Loucy (cell line): ENCODE measurements at regions not wholly inside any gene's neighbourhood (a gene's known extent, or its start where the extent isn't known, plus 50 kb on each side); places are given as distances from the start of the nearest gene placed in this dataset.

Experiments
- H2AFZ ChIP-seq: fragments of 200-600 bp; sonication (generic); 2 replicates; pipeline ENCODE4 v1.6.0; 2016; ENCODE audit warnings: antibody characterized with exemption, mild to moderate bottlenecking, low read length, moderate library complexity
- H3F3A ChIP-seq: fragments of 200-600 bp; 2 replicates; pipeline ENCODE4 v1.6.0; 2016; ENCODE audit warnings: antibody characterized with exemption, low read depth, mild to moderate bottlenecking
- H3K27me3 ChIP-seq: fragments of 200-600 bp; sonication (generic); 2 replicates; pipeline ENCODE4 v1.6.1; 2014; ENCODE audit warnings: low read length, mild to moderate bottlenecking; ENCODE audit not compliant: insufficient read depth, poor library complexity, severe bottlenecking
- H3K36me3 ChIP-seq: fragments of 200-600 bp; sonication (generic); 2 replicates; pipeline ENCODE4 v1.6.1; 2016; ENCODE audit warnings: low read length; ENCODE audit not compliant: insufficient read depth
- H3K4me1 ChIP-seq: fragments of 200-600 bp; sonication (generic); 2 replicates; pipeline ENCODE4 v1.5.1; 2014; ENCODE audit warnings: low read length, mild to moderate bottlenecking; ENCODE audit not compliant: insufficient read depth, poor library complexity, severe bottlenecking
- H3K4me2 ChIP-seq: fragments of 200-600 bp; sonication (generic); 2 replicates; pipeline ENCODE4 v1.6.0; 2014; ENCODE audit warnings: antibody characterized with exemption, low read length, low read depth, mild to moderate bottlenecking; ENCODE audit not compliant: poor library complexity, severe bottlenecking
- H3K4me3 ChIP-seq: fragments of 200-600 bp; sonication (generic); 2 replicates; pipeline ENCODE4 v1.5.1; 2014; ENCODE audit warnings: low read length, mild to moderate bottlenecking, mixed read lengths; ENCODE audit not compliant: poor library complexity, severe bottlenecking
- H3K79me2 ChIP-seq: fragments of 200-600 bp; sonication (generic); 2 replicates; pipeline ENCODE4 v1.6.1; 2014; ENCODE audit warnings: low read length; ENCODE audit not compliant: insufficient read depth
- H3K9ac ChIP-seq: fragments of 200-600 bp; sonication (generic); 2 replicates; pipeline ENCODE4 v1.6.0; 2014; ENCODE audit warnings: mild to moderate bottlenecking, low read depth, low read length, moderate library complexity; ENCODE audit not compliant: poor library complexity, severe bottlenecking
- H3K9me2 ChIP-seq: fragments of 200-600 bp; sonication (generic); replicated peaks from 2 replicates; pipeline ENCODE4 v1.6.1; 2016; ENCODE audit warnings: low read depth, low read length, mixed read lengths
- H3K9me3 ChIP-seq: fragments of 200-600 bp; sonication (generic); 2 replicates; pipeline ENCODE4 v1.6.1; 2014; ENCODE audit warnings: mild to moderate bottlenecking, antibody characterized with exemption, low read length, low read depth; ENCODE audit not compliant: insufficient read depth
- H4K20me1 ChIP-seq: fragments of 200-600 bp; sonication (generic); 2 replicates; pipeline ENCODE4 v1.6.0; 2014; ENCODE audit warnings: antibody characterized with exemption, low read length, mild to moderate bottlenecking; ENCODE audit not compliant: insufficient read depth, poor library complexity, severe bottlenecking
- EZH2phosphoT487 ChIP-seq: fragments of 200-600 bp; IDR thresholded peaks from 2 replicates; pipeline ENCODE4 v1.6.1; 2018; ENCODE audit warnings: antibody characterized with exemption, mild to moderate bottlenecking, moderate library complexity, borderline replicate concordance
- TF ChIP-seq, protein P1 (sequence below): fragments of 200-600 bp; sonication (generic); conservative IDR thresholded peaks from 2 replicates; pipeline ENCODE4 v1.5.1; 2014; ENCODE audit warnings: mild to moderate bottlenecking, antibody characterized with exemption, low read length

DNA sequence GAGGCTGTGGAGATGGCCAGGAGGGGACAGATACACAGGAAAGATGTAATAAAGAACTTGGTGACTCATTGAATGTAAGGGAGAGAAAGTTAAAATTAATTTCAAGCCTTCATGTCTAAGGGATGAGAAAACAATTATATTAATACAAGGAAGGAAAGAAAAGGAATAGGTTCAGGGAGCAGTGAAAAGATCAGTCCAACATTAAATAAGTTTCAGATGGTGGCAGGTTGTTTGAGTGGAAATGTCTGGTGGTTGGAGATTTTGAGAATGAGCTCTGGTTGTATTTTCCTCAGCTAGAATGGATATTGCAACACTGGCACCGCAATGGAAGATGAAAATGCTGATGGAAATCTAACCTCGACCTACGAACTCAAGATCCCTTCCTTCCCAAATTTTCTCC is 304.3 kb downstream of the COL12A1 start:
- Histone ChIP-seq H3K79me2 (no peaks in the 10 kb centered on the region), H3K27me3 (no peaks in the 10 kb centered on the region), H2AFZ (no peak overlapping the region), H4K20me1 (no peaks in the 10 kb centered on the region), H3K4me1 (no peaks in the 10 kb centered on the region), H3K9me2 (no peaks in the 10 kb centered on the region), H3K4me3 (no peak overlapping the region), H3K36me3 (no peaks in the 10 kb centered on the region), H3F3A (no peaks in the 10 kb centered on the region), H3K9me3 (no peaks in the 10 kb centered on the region), H3K4me2 (no peak overlapping the region), H3K9ac (no peak overlapping the region)
- TF ChIP-seq, protein P1, sequence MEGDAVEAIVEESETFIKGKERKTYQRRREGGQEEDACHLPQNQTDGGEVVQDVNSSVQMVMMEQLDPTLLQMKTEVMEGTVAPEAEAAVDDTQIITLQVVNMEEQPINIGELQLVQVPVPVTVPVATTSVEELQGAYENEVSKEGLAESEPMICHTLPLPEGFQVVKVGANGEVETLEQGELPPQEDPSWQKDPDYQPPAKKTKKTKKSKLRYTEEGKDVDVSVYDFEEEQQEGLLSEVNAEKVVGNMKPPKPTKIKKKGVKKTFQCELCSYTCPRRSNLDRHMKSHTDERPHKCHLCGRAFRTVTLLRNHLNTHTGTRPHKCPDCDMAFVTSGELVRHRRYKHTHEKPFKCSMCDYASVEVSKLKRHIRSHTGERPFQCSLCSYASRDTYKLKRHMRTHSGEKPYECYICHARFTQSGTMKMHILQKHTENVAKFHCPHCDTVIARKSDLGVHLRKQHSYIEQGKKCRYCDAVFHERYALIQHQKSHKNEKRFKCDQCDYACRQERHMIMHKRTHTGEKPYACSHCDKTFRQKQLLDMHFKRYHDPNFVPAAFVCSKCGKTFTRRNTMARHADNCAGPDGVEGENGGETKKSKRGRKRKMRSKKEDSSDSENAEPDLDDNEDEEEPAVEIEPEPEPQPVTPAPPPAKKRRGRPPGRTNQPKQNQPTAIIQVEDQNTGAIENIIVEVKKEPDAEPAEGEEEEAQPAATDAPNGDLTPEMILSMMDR: no peak
- TF ChIP-seq EZH2phosphoT487: no peak

DNA sequence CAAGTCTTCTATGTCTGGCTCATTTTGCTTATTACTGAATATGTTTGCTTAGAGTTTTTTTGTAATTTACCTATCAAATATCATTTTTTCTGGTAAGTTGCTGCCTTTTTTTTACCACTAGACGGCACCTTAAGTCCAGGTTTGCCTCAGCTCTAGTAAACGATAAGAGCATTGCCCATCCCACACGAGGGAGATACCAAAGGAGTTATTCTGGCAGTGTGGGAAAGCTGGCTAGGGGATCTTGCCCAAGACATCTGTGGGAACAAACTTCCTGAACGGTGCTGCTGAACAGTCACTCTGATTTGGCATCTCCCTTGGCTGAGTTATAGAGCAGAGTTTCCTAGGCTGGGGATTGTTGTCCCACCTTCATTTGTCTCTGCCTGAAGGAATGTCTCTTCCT is 306.4 kb downstream of the COL12A1 start:
- Histone ChIP-seq H3K9ac (no peak overlapping the region), H4K20me1 (no peaks in the 10 kb centered on the region), H2AFZ (no peak overlapping the region), H3K4me2 (no peak overlapping the region), H3K9me2 (no peaks in the 10 kb centered on the region), H3K9me3 (no peaks in the 10 kb centered on the region), H3K4me3 (no peak overlapping the region), H3K79me2 (no peaks in the 10 kb centered on the region), H3K36me3 (no peaks in the 10 kb centered on the region), H3K4me1 (no peaks in the 10 kb centered on the region), H3K27me3 (no peaks in the 10 kb centered on the region), H3F3A (no peaks in the 10 kb centered on the region)
- TF ChIP-seq EZH2phosphoT487: no peak
- TF ChIP-seq, protein P1: no peak

DNA sequence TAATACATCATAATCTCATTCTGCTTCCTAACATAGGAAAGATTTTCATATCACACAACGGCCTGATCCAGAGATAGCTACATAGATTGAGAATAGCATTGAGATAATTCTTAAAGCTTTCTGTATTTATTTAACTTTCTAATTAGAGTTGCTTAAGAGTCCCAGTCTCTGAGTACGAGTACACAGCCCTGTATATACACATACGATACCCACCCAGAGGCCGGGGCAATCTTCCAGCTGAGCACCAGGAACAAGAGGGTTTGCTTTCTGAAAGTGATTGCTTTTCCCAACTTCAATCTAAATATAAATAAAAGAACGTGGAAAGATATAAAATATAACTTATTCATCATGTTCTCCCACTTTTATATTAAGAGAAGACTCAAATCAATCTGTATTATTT is 313.8 kb downstream of the COL12A1 start:
- Histone ChIP-seq H3K79me2 (no peaks in the 10 kb centered on the region), H3F3A (no peaks in the 10 kb centered on the region), H3K9me2 (no peaks in the 10 kb centered on the region), H4K20me1 (no peaks in the 10 kb centered on the region), H3K9ac (no peak overlapping the region), H3K4me2 (no peak overlapping the region), H2AFZ (no peak overlapping the region), H3K36me3 (no peaks in the 10 kb centered on the region), H3K4me3 (no peak overlapping the region), H3K4me1 (no peaks in the 10 kb centered on the region), H3K27me3 (no peaks in the 10 kb centered on the region), H3K9me3 (no peaks in the 10 kb centered on the region)
- TF ChIP-seq, protein P1: no peak
- no peak for TF ChIP-seq EZH2phosphoT487
